Mesothelial cell of epicardium (in vitro differentiated cells): ENCODE measurements at regions not wholly inside any gene's neighbourhood (a gene's known extent, or its start where the extent isn't known, plus 50 kb on each side); places are given as distances from the start of the nearest gene placed in this dataset.

Source experiments
- DNase-seq, 2 experiments: peaks; one replicate each; pipeline ENCODE4 v3.0.0; 2021; ENCODE audit warnings: low spot score in 2 of 2; ENCODE audit not compliant: unreplicated experiment in 2 of 2
- H3K27ac Mint-ChIP-seq: 2 replicates; pipeline ENCODE4 v1.8.0; 2021; ENCODE audit warnings: mixed read lengths
- H3K27me3 Mint-ChIP-seq: 2 replicates; pipeline ENCODE4 v1.8.0; 2021; ENCODE audit warnings: low read depth, mixed read lengths
- H3K36me3 Mint-ChIP-seq: 2 replicates; pipeline ENCODE4 v1.8.0; 2021; ENCODE audit warnings: mixed read lengths
- H3K4me1 Mint-ChIP-seq: 2 replicates; pipeline ENCODE4 v1.8.0; 2021; ENCODE audit warnings: mixed read lengths
- H3K4me3 Mint-ChIP-seq: 2 replicates; pipeline ENCODE4 v1.8.0; 2021; ENCODE audit warnings: mild to moderate bottlenecking, moderate library complexity, mixed read lengths
- H3K9me3 Mint-ChIP-seq: 2 replicates; pipeline ENCODE4 v1.8.0; 2021; ENCODE audit warnings: mixed read lengths
- CTCF ChIP-seq: fragments of 200-600 bp; sonication (generic); IDR thresholded peaks from one replicate; pipeline ENCODE4 v1.5.0; 2021; ENCODE audit warnings: antibody characterized with exemption; ENCODE audit not compliant: unreplicated experiment

GRCh38 chr7:17446340-17446739 is 147.9 kb downstream of the AHR start:
- H3K4me3 Mint-ChIP-seq: no peak overlapping the region
- no peak for TF ChIP-seq CTCF
- H3K27ac Mint-ChIP-seq: no peak overlapping the region
- H3K9me3 Mint-ChIP-seq: peaks cover 44% of the 10 kb centered on the region
- no peaks in the 10 kb centered on the region for H3K4me1 Mint-ChIP-seq
- peaks cover 19% of the 10 kb centered on the region for H3K36me3 Mint-ChIP-seq
- H3K27me3 Mint-ChIP-seq: no peaks in the 10 kb centered on the region
- DNase-seq: no peak

- H3K4me3 Mint-ChIP-seq: no peak overlapping the region
- no peak overlapping the region for H3K27ac Mint-ChIP-seq
- TF ChIP-seq CTCF: no peak
- no peak for DNase-seq
- peaks cover 44% of the 10 kb centered on the region for H3K9me3 Mint-ChIP-seq
- H3K27me3 Mint-ChIP-seq: no peaks in the 10 kb centered on the region
- peaks cover 19% of the 10 kb centered on the region for H3K36me3 Mint-ChIP-seq
- H3K4me1 Mint-ChIP-seq: no peaks in the 10 kb centered on the region
These were observed 149.5 kb downstream of the AHR start for GRCh38 chr7:17447728-17448478.

- TF ChIP-seq CTCF: no peak
- Mint-ChIP-seq H3K4me1 (no peaks in the 10 kb centered on the region), H3K27me3 (no peaks in the 10 kb centered on the region), H3K27ac (no peak overlapping the region), H3K4me3 (no peak overlapping the region), H3K9me3 (peaks cover 45% of the 10 kb centered on the region), H3K36me3 (peaks cover 19% of the 10 kb centered on the region)
- DNase-seq: no peak
These were observed 150.3 kb downstream of the AHR start for GRCh38 chr7:17448479-17449423.

- H3K36me3 Mint-ChIP-seq: peaks cover 25% of the 10 kb centered on the region
- no peak for TF ChIP-seq CTCF
- no peaks in the 10 kb centered on the region for H3K27me3 Mint-ChIP-seq
- H3K4me3 Mint-ChIP-seq: no peak overlapping the region
- no peak overlapping the region for H3K27ac Mint-ChIP-seq
- DNase-seq: no peak
- peaks cover 54% of the 10 kb centered on the region for H3K9me3 Mint-ChIP-seq
- H3K4me1 Mint-ChIP-seq: peaks cover 4% of the 10 kb centered on the region
These were observed 158.1 kb downstream of the AHR start for GRCh38 chr7:17456541-17456940.

GRCh38 chr7:17460001-17460400 is 161.5 kb downstream of the AHR start:
- Mint-ChIP-seq H3K27ac (no peak overlapping the region), H3K9me3 (peaks cover 47% of the 10 kb centered on the region), H3K36me3 (peaks cover 23% of the 10 kb centered on the region), H3K4me1 (peaks cover 21% of the 10 kb centered on the region), H3K27me3 (no peaks in the 10 kb centered on the region), H3K4me3 (no peak overlapping the region)
- DNase-seq: no peak
- TF ChIP-seq CTCF: no peak
